GM12878 (cell line): ENCODE measurements at regions not wholly inside any gene's neighbourhood (a gene's known extent, or its start where the extent isn't known, plus 50 kb on each side); places are given as distances from the start of the nearest gene placed in this dataset.

Experiments
- ATAC-seq: fragments of 200-7000 bp; cut with Tn5 transposase; 3 replicates; pipeline ENCODE4 v1.9.1; 2020; ENCODE audit warnings: mild to moderate bottlenecking, moderate library complexity
- BruUV-seq: library from RNA; stranded (reverse); fragments of 400-500 nt; replicated peaks from 2 replicates; lab custom pipeline; 2021; lab: Mats Ljungman, UMichigan
- CTCF ChIA-PET: fragments of 300-600 bp; sonication (Branson Sonifier 250); formaldehyde crosslinking; extraction: SDS; loops from one replicate; lab custom pipeline; 2021; ENCODE audit warnings: inconsistent platforms; lab: Yijun Ruan, JAX
- POLR2A ChIA-PET: fragments of 350-600 bp; formaldehyde crosslinking; extraction: SDS; loops from one replicate; lab custom pipeline; 2021; ENCODE audit warnings: inconsistent platforms; lab: Charles Lee
- RAD21 ChIA-PET: fragments of 300-600 bp; sonication (Branson Sonifier 250); formaldehyde crosslinking; loops from one replicate; lab custom pipeline; 2023; ENCODE audit warnings: antibody characterized with exemption; ENCODE audit not compliant: unreplicated experiment; lab: Charles Lee
- SMC1A ChIA-PET: fragments of 300-600 bp; sonication (Branson Sonifier 250); formaldehyde crosslinking; loops from one replicate; lab custom pipeline; 2023; ENCODE audit not compliant: unreplicated experiment, uncharacterized antibody; lab: Charles Lee
- DNase-seq: peaks from one replicate; pipeline ENCODE4 v3.0.0-alpha.2; 2011; ENCODE audit warnings: low read depth, low spot score
- FAIRE-seq: peaks from 3 replicates; lab custom pipeline; 2011; peaks lifted over from hg19 to GRCh38; lab: Jason Lieb, UNC
- H2AFZ ChIP-seq: 2 replicates; pipeline ENCODE4 v1.6.0; 2011; ENCODE audit warnings: low read depth, low read length, control low read depth; ENCODE audit not compliant: control insufficient read depth
- H3K27ac ChIP-seq: 2 replicates; pipeline ENCODE4 v1.5.1; 2011; ENCODE audit warnings: control low read depth; ENCODE audit not compliant: control insufficient read depth, insufficient read depth
- H3K27me3 ChIP-seq, 2 experiments: replicated peaks in 1 of 2; 2 replicates each; pipeline versions ENCODE4 v1.6.0 to v1.6.1; 2011; ENCODE audit warnings: low read length in 1 of 2; ENCODE audit not compliant: control insufficient read depth in 2 of 2, insufficient read depth in 2 of 2
- H3K36me3 ChIP-seq, 2 experiments: 2 replicates each; pipeline ENCODE4 v1.5.1; 2011; ENCODE audit warnings: low read length in 1 of 2; ENCODE audit not compliant: control insufficient read depth in 2 of 2, insufficient read depth in 2 of 2
- H3K4me1 ChIP-seq: 2 replicates; pipeline ENCODE4 v1.6.1; 2011; ENCODE audit warnings: mild to moderate bottlenecking, low read length, moderate library complexity, mixed read lengths; ENCODE audit not compliant: control insufficient read depth, insufficient read depth
- H3K4me2 ChIP-seq: 2 replicates; pipeline ENCODE4 v1.6.0; 2011; ENCODE audit warnings: control low read depth; ENCODE audit not compliant: control insufficient read depth, insufficient read depth
- H3K4me3 ChIP-seq: fragments of 200-600 bp; sonication (generic); 2 replicates; pipeline ENCODE4 v1.5.1; 2016
- H3K79me2 ChIP-seq: 2 replicates; pipeline ENCODE4 v1.6.0; 2011; ENCODE audit warnings: low read length; ENCODE audit not compliant: control insufficient read depth, insufficient read depth
- H3K9ac ChIP-seq: 2 replicates; pipeline ENCODE4 v1.8.0; 2011; ENCODE audit warnings: low read length, control low read depth, mixed read lengths; ENCODE audit not compliant: control insufficient read depth, insufficient read depth
- H3K9me3 ChIP-seq: replicated peaks from 3 replicates; pipeline ENCODE4 v1.5.1; 2011; ENCODE audit warnings: mild to moderate bottlenecking, low read length; ENCODE audit not compliant: control insufficient read depth, insufficient read depth
- H4K20me1 ChIP-seq: 2 replicates; pipeline ENCODE4 v1.6.0; 2011; ENCODE audit not compliant: control insufficient read depth, insufficient read depth
- BHLHE40 ChIP-seq, 2 experiments: fragments of 450-650 bp in 1 of 2; IDR thresholded peaks; 2 replicates each; pipeline ENCODE4 v1.6.1; 2011 to 2017; ENCODE audit warnings: low read depth in 2 of 2, borderline replicate concordance in 1 of 2, improper control_type of control experiment in 1 of 2, low read length in 1 of 2, mild to moderate bottlenecking in 1 of 2
- DPF2 ChIP-seq: fragments of 450-650 bp; IDR thresholded peaks from 2 replicates; pipeline ENCODE4 v1.6.1; 2017; ENCODE audit warnings: mild to moderate bottlenecking
- EP300 ChIP-seq, 2 experiments: fragments of 150-350 bp in 1 of 2; IDR thresholded peaks; 2 replicates each; pipeline ENCODE4 v1.6.1; 2011 to 2012; ENCODE audit warnings: low read depth in 2 of 2, low read length in 2 of 2, borderline replicate concordance in 1 of 2, improper control_type of control experiment in 1 of 2, inconsistent platforms in 1 of 2; ENCODE audit not compliant: control insufficient read depth in 1 of 2
- IRF4 ChIP-seq: IDR thresholded peaks from 2 replicates; pipeline ENCODE4 v1.6.1; 2011; ENCODE audit warnings: low read depth, low read length
- KLF5 ChIP-seq: fragments of 450-650 bp; IDR thresholded peaks from 2 replicates; pipeline ENCODE4 v1.6.1; 2014; ENCODE audit warnings: mild to moderate bottlenecking; ENCODE audit not compliant: partially characterized antibody
- PAX5 ChIP-seq: IDR thresholded peaks from 2 replicates; pipeline ENCODE4 v1.6.1; 2011; ENCODE audit warnings: low read depth, low read length, borderline replicate concordance
- POLR2AphosphoS2 ChIP-seq: IDR thresholded peaks from 2 replicates; pipeline ENCODE4 v1.6.1; 2011; ENCODE audit warnings: low read depth, mild to moderate bottlenecking, low read length, improper control_type of control experiment, moderate library complexity
- SREBF2 ChIP-seq: IDR thresholded peaks from 2 replicates; pipeline ENCODE4 v1.6.1; 2012; ENCODE audit warnings: mild to moderate bottlenecking, low read length
- STAT3 ChIP-seq: IDR thresholded peaks from 2 replicates; pipeline ENCODE4 v1.6.1; 2011; ENCODE audit warnings: low read depth, low read length, improper control_type of control experiment
- SUPT20H ChIP-seq: IDR thresholded peaks from 2 replicates; pipeline ENCODE4 v1.6.1; 2011; ENCODE audit warnings: low read depth, mild to moderate bottlenecking, low read length, moderate library complexity, borderline replicate concordance; ENCODE audit not compliant: control insufficient read depth
- TARDBP ChIP-seq: IDR thresholded peaks from 2 replicates; pipeline ENCODE4 v1.6.1; 2016; ENCODE audit warnings: borderline replicate concordance
- TCF7 ChIP-seq: IDR thresholded peaks from 2 replicates; pipeline ENCODE4 v1.6.1; 2014; ENCODE audit warnings: antibody characterized with exemption, borderline replicate concordance
- YBX1 ChIP-seq: fragments of 450-650 bp; IDR thresholded peaks from 2 replicates; pipeline ENCODE4 v1.6.1; 2016; ENCODE audit warnings: antibody characterized with exemption
- ZNF592 ChIP-seq: fragments of 450-650 bp; IDR thresholded peaks from 2 replicates; pipeline ENCODE4 v1.6.1; 2017; ENCODE audit warnings: mild to moderate bottlenecking, moderate library complexity
- WGBS: methylation state at CpG from one replicate; pipeline ENCODE4 v1.1.6; 2016; ENCODE audit warnings: low lambda C conversion rate; ENCODE audit not compliant: insufficient replicate concordance, insufficient coverage; ENCODE audit errors: missing lambda C conversion rate; 5-methylcytosine and 5-hydroxymethylcytosine counted together
- in situ Hi-C: fragments of 300-500 bp; cut with MboI; formaldehyde crosslinking; loops from 9 replicates; pipeline ENCODE4 v1.14.3; 2018; ENCODE audit warnings: mixed read lengths
- intact Hi-C: fragments of 100-400 bp; cut with micrococcal nuclease; formaldehyde crosslinking; loops from one replicate; pipeline ENCODE4 v1.14.2; 2022; ENCODE audit not compliant: unreplicated experiment
- TF ChIP-seq, protein P1 (sequence below): IDR thresholded peaks from 2 replicates; pipeline ENCODE4 v1.6.1; 2011; ENCODE audit warnings: low read depth, low read length, improper control_type of control experiment, borderline replicate concordance

GRCh38 chr3:79954756-79955155 is 187.0 kb upstream of the ROBO1 start:
- ChIA-PET POLR2A (no interaction called here), CTCF (no interaction called here), RAD21 (no interaction called here), SMC1A (no interaction called here)
- H3K4me2 ChIP-seq, result no peak overlapping the region
- FAIRE-seq (no peak), ATAC-seq (peak; percentile 38; the same call in 2 of the 3 replicates), DNase-seq (no peak)
- H2AFZ ChIP-seq, result no peak overlapping the region
- TF ChIP-seq IRF4 (no peak), DPF2 (no peak), PAX5 (no peak), POLR2AphosphoS2 (no peak), KLF5 (no peak), TARDBP (no peak), SREBF2 (no peak)
- no peaks in the 10 kb centered on the region for H3K9me3 ChIP-seq
- H3K4me3 ChIP-seq, result no peak overlapping the region
- no peak overlapping the region for H3K27ac ChIP-seq
- in situ Hi-C loops (no loop called here), intact Hi-C loops (no loop called here)
- no peaks in the 10 kb centered on the region for H3K79me2 ChIP-seq
- WGBS, result 52% methylated on average over 5 of the region's 5 CpGs
- no peak overlapping the region for H3K9ac ChIP-seq
- BruUV-seq, result no TSS peak
- H3K36me3 ChIP-seq, result no peaks in the 10 kb centered on the region
- H3K27me3 ChIP-seq, result no peaks in the 10 kb centered on the region
- H4K20me1 ChIP-seq, result no peaks in the 10 kb centered on the region
- H3K4me1 ChIP-seq, result no peaks in the 10 kb centered on the region

DNA sequence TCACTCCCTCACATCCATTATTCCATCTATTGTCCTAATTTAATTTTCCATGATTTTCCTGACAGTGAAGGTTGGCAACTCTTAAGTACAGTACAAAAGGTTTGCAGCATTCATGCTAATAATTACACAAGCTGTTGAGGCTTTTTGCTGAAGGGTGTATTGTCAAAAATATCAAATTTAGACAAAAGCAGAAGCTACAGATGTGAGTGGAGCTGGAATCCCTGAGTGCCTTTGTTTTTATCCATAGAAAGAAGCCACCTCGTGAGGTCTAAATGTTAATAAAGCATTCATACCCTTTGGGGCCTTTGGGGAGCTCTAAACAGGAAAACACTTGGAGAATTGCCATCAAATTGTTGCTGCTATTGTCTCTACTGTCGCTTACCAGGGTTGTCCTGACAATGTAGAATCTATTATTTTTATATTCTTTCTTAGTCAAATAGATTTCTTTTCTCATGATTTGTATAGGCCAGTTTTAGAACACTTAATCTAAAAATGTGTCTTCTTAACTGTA is 185.8 kb upstream of the ROBO1 start:
- DNase-seq (no peak), FAIRE-seq (no peak), ATAC-seq (no peak)
- Histone ChIP-seq H3K36me3 (no peaks in the 10 kb centered on the region), H4K20me1 (no peaks in the 10 kb centered on the region), H3K4me3 (no peak overlapping the region), H3K4me1 (no peaks in the 10 kb centered on the region), H3K9me3 (no peaks in the 10 kb centered on the region), H3K27ac (no peak overlapping the region), H2AFZ (no peak overlapping the region), H3K27me3 (no peaks in the 10 kb centered on the region), H3K9ac (no peak overlapping the region), H3K79me2 (no peaks in the 10 kb centered on the region), H3K4me2 (no peak overlapping the region)
- WGBS, result 14% methylated on average over 2 of the region's 2 CpGs
- RAD21 ChIA-PET, result no interaction called here
- intact Hi-C loops, result no loop called here
- BruUV-seq, result no TSS peak
- in situ Hi-C loops, result no loop called here
- POLR2A ChIA-PET, result no interaction called here
- SMC1A ChIA-PET, result no interaction called here
- CTCF ChIA-PET, result no interaction called here
- TF ChIP-seq BHLHE40 (IDR thresholded peaks at IDR 0.05; ENCODE audit: borderline replicate concordance in 1 of 2, low read depth in 2 of 2, low read length in 1 of 2) (no peak), SUPT20H (no peak), EP300 (IDR thresholded peaks at IDR 0.05; ENCODE audit: borderline replicate concordance in 1 of 2, control insufficient read depth in 1 of 2, low read depth in 2 of 2, low read length in 2 of 2) (no peak), YBX1 (no peak), TCF7 (no peak), STAT3 (no peak), ZNF592 (no peak)
- TF ChIP-seq, protein P1, sequence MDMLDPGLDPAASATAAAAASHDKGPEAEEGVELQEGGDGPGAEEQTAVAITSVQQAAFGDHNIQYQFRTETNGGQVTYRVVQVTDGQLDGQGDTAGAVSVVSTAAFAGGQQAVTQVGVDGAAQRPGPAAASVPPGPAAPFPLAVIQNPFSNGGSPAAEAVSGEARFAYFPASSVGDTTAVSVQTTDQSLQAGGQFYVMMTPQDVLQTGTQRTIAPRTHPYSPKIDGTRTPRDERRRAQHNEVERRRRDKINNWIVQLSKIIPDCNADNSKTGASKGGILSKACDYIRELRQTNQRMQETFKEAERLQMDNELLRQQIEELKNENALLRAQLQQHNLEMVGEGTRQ, result no peak
